Stimulated activated naive CD8-positive, alpha-beta T cell treated with anti-CD3 and anti-CD28 coated beads, Interleukin-15, amount 100 ng/mL, for 72 hours (primary cell): ENCODE measurements at regions not wholly inside any gene's neighbourhood (a gene's known extent, or its start where the extent isn't known, plus 50 kb on each side); places are given as distances from the start of the nearest gene placed in this dataset.

ENCODE experiments used
- ATAC-seq: fragments of 150-1000 bp; cut with Tn5 transposase; 2 replicates; pipeline ENCODE4 v1.10.0; 2021; ENCODE audit warnings: mild to moderate bottlenecking, moderate library complexity
- DNase-seq, 2 donors: peaks; one replicate each; pipeline ENCODE4 v3.0.0; 2021 to 2022
- H3K27ac Mint-ChIP-seq, 2 donors: one replicate each; pipeline ENCODE4 v1.8.0; 2022; ENCODE audit warnings: mild to moderate bottlenecking in 2 of 2, mixed read lengths in 2 of 2, moderate library complexity in 2 of 2
- H3K27me3 Mint-ChIP-seq: one replicate; pipeline ENCODE4 v1.8.0; 2022; ENCODE audit warnings: mixed read lengths
- H3K4me1 Mint-ChIP-seq: one replicate; pipeline ENCODE4 v1.8.0; 2022; ENCODE audit warnings: mild to moderate bottlenecking, mixed read lengths
- H3K4me3 Mint-ChIP-seq, 2 donors: one replicate each; pipeline ENCODE4 v1.8.0; 2022; ENCODE audit warnings: mild to moderate bottlenecking in 2 of 2, mixed read lengths in 2 of 2, moderate library complexity in 1 of 2
- H3K9me3 Mint-ChIP-seq, 2 donors: one replicate each; pipeline ENCODE4 v1.8.0; 2022; ENCODE audit warnings: mixed read lengths in 2 of 2

DNA sequence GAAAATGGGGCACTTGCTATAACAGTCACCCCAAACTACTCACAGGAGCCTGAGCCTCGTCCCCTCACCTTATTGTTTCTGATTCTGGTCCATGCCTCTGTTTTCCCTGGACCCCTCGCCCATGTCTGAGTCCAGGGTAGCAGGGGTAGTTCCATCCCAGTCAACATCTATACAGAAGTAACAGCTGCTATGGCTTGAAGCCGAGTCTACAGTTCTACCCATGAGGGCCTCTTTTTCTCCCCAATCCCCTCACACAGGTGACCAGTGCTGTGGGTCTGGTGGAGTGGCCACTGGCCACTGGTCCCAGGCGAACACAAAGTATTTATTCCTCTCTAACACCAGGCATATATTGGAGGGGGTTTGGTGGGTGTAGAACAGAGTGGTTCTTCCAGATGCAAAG is 116.4 kb downstream of the ZNF280B start:
- ATAC-seq: no peak

DNA sequence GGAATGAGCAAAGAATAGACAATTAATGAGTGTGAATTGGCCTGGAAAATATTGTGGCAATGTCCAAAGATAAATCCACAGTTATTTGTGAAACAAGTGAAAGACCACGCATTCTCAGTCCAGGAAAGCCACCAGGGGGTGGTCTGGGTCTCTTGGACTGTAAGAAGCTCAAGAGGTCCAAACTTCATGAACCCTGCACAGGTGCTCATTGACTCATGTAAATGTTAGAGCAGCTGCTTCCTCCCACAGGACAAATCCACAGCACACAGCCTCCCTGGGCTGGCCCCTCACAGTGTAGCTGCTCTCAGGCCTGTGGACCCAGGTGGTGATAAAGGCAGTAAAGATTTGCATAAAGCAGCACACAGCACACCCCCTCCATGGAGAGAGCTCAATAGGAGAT is 114.0 kb downstream of the ZNF280B start:
- ATAC-seq (no peak), DNase-seq (no peak)
- Mint-ChIP-seq H3K27me3 (peaks cover 14% of the 10 kb centered on the region), H3K9me3 (no peaks in the 10 kb centered on the region), H3K4me3 (no peak overlapping the region), H3K4me1 (no peaks in the 10 kb centered on the region), H3K27ac (no peak overlapping the region)

More for the DNA sequence above, 116.4 kb downstream of the ZNF280B start:
- Mint-ChIP-seq H3K27ac (no peak overlapping the region), H3K27me3 (peaks cover 16% of the 10 kb centered on the region), H3K4me3 (no peak overlapping the region), H3K4me1 (no peaks in the 10 kb centered on the region), H3K9me3 (no peaks in the 10 kb centered on the region)
- DNase-seq: no peak

DNA sequence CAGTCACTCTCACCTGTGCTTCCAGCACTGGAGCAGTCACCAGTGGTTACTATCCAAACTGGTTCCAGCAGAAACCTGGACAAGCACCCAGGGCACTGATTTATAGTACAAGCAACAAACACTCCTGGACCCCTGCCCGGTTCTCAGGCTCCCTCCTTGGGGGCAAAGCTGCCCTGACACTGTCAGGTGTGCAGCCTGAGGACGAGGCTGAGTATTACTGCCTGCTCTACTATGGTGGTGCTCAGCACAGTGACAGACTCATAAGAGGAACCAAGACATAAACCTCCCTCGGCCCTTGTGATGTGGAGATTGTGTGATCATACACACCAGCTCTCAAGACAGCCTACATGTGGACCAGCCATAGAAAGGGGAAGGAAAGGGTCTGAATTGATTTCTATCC is 113.3 kb downstream of the ZNF280B start:
- H3K27me3 Mint-ChIP-seq: peaks cover 14% of the 10 kb centered on the region
- H3K4me1 Mint-ChIP-seq: no peaks in the 10 kb centered on the region
- DNase-seq (no peak), ATAC-seq (no peak)
- H3K27ac Mint-ChIP-seq: no peak overlapping the region
- no peaks in the 10 kb centered on the region for H3K9me3 Mint-ChIP-seq
- no peak overlapping the region for H3K4me3 Mint-ChIP-seq

DNA sequence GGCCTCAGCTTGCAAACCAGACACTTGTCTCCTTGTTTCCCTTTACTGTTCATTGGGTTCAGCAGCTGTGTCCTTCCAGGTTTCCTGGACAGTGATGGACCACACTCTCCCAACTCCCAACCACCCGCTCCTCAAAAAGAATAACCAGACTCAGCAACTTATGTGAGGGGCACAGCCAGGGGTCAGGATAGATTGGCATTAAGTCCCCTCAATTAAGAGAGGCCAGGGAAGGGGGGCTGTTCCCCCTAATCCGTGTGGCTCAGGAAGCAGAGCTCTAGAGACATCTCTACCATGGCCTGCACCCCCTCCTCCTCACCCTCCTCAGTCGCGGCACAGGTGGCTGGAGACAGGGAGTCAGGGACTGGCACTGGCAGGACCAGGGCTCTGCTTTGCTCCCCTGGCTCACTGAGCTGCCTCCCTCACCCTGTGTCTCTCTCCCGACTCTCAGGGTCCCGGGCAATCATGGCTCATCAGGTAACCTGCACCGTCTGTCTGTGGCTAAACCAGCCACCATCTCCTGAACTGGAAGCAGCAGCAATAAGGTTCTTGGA is 111.7 kb downstream of the ZNF280B start:
- no peak for DNase-seq
- H3K27ac Mint-ChIP-seq: no peak overlapping the region
- ATAC-seq: no peak
- no peak overlapping the region for H3K4me3 Mint-ChIP-seq
- peaks cover 14% of the 10 kb centered on the region for H3K27me3 Mint-ChIP-seq
- H3K4me1 Mint-ChIP-seq: no peaks in the 10 kb centered on the region
- no peaks in the 10 kb centered on the region for H3K9me3 Mint-ChIP-seq

DNA sequence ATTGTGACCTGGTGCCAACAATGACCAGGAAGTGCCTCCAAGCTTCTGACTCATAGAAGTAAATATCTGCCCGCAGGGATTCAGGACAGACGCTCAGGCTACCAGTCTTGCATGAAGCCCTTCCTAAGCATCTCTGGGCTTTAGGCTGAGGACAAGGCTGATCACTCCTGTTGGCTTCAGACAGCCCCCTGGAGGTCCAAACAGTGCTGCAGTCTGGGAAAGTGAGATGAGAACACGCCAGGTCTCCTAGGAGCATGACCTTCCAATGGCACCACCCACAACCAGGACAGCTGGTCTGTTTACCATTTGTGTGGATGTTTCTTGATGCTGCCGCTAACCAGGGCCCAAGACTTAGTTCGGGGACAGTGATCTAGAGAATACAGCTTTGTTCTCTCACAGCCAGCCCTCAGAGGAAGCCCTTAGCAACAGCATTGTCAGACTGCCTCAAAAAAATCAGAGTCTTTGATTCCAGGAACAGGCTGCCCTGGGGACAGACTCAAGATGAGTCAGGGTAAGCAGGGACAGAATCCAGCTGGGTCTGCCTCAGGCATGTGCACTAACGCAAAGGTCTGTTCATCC is 111.2 kb downstream of the ZNF280B start:
- H3K4me1 Mint-ChIP-seq: no peaks in the 10 kb centered on the region
- H3K9me3 Mint-ChIP-seq: no peaks in the 10 kb centered on the region
- DNase-seq (no peak), ATAC-seq (no peak)
- H3K27ac Mint-ChIP-seq: no peak overlapping the region
- peaks cover 14% of the 10 kb centered on the region for H3K27me3 Mint-ChIP-seq
- H3K4me3 Mint-ChIP-seq: no peak overlapping the region

DNA sequence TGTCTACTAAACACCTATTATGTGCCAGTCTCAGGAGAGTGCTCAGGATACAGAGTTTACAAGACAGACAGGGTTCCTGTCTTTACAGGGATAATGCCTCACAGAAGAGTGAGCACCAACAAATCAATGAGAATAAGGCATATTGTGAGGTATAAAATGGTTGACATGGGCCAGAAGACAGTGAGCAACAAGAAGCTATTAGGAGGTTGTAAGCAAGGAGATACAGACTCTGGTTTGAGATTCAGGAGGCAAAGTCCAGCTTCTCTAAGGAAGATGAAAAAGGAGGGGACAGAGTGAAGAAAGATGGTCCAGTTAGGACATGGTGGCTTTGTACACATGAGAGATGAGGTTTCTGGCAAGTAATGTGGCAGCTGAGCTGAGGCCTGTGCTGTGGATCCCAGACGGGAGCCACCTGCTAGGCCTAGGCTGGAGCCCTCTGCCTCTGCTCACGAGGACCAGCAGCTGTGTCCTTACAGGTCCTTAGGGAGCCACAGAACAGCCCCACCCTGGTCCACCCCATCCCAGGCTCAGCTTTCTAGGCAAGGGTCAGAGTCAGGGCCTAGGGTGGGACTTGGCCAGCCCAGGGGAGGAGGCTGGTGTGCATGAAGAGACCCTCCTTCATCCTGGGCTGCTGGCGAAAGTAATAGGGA is 110.5 kb downstream of the ZNF280B start:
- peaks cover 14% of the 10 kb centered on the region for H3K27me3 Mint-ChIP-seq
- no peaks in the 10 kb centered on the region for H3K9me3 Mint-ChIP-seq
- H3K4me3 Mint-ChIP-seq: no peak overlapping the region
- DNase-seq (no peak), ATAC-seq (no peak)
- H3K4me1 Mint-ChIP-seq: no peaks in the 10 kb centered on the region
- no peak overlapping the region for H3K27ac Mint-ChIP-seq

DNA sequence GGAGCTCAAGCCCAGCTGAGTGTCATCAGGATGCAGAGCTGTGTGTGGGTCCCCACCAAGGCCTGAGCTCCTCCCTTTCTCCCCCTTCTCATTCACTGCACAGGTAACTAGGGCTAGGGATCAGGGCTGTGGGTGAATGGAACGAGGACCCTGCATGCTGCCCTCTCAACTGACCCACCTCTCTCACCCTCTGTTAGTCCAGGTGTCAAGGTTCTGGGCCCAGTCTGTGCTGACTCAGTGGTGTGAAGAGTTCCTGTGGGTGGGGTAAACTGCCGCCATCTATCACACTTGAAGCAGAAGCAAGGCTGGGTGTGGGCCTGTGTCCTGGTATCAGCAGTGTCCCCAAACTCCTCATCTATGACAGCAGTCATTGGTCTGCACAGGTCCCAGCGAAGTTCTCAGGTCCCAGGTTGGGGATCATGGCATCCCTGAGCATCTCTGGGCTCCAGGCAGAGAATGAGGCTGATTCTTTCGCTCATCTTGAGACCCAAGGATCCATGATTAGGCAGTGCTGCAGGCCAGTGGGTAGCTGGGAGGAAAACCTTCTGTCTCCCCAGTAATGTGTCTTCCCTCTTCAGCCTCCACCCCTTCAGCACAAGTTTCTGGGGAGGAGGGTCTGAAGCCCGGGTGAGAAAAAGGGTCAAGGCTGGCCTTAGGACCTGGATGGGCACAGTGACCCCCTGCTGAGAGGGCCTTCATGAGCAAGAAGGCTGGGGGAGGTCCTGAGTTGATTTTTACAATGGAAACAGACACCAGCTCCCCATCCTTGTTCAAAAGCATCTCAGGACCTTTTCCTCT is 109.8 kb downstream of the ZNF280B start:
- H3K27me3 Mint-ChIP-seq: peaks cover 14% of the 10 kb centered on the region
- H3K4me3 Mint-ChIP-seq: no peak overlapping the region
- no peaks in the 10 kb centered on the region for H3K9me3 Mint-ChIP-seq
- ATAC-seq (no peak), DNase-seq (no peak)
- no peak overlapping the region for H3K27ac Mint-ChIP-seq
- H3K4me1 Mint-ChIP-seq: no peaks in the 10 kb centered on the region

DNA sequence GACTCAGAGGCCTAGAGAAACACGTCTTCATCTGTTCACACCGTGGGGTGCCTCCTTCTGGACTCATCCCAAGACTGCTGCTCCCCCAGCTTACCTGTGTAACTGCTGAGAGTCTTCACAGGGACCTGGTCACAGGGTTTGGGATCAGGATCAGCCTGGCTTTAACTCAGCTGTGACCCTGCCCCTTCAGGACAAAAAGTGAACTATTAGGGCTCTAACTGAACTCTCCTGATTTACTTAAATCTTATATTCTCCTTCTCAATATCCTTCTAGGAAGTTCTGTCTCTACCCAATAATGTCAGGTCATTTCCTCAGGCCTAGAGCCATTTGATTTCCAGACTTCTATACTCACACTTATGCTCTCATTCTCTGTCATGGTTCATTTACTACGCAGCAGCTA is 108.4 kb downstream of the ZNF280B start:
- H3K27ac Mint-ChIP-seq: peak overlapping the region in 1 of 2 donors; percentile 72
- H3K27me3 Mint-ChIP-seq: peaks cover 10% of the 10 kb centered on the region
- no peaks in the 10 kb centered on the region for H3K4me1 Mint-ChIP-seq
- no peak overlapping the region for H3K4me3 Mint-ChIP-seq
- ATAC-seq (no peak), DNase-seq (no peak)
- H3K9me3 Mint-ChIP-seq: no peaks in the 10 kb centered on the region

DNA sequence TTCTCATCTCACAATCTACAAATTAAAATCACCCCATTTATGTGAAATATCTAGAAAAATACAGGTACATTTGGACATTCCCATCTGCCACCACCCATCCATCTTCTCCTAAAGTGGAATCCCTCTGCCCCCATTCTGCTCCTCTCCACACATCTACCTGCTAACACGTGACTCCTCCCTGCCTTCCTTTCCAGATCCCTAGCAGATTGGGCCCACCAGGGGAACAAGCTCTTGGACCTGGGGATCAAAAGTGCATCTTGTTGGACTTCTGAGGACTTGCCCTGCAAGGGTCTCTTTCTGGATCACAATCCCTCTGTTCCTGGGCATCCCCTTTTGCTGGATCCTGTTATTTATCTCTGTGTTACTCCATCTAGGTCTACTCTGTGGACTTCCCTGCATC is 107.6 kb downstream of the ZNF280B start:
- Mint-ChIP-seq H3K27me3 (peaks cover 12% of the 10 kb centered on the region), H3K27ac (no peak overlapping the region)

DNA sequence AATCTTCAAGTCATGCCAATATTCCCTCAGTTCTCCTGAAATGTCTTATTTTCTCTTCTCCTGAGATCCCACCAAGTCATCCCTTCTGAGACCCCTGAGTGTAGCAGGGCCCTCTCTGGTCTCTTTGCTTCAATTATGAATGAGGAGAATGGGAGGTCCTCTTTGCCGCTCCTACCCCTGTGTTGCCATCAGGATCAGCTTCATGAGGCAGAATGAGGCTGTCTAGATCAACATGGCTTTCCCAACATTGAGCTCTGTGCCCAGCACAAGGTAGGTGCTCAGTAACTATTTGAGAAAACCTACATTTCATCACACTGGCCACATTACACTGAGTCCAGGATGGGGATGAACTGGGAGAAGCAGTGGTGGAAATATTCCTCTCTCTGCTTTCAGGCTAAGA is 107.2 kb downstream of the ZNF280B start:
- DNase-seq (no peak), ATAC-seq (no peak)
- Mint-ChIP-seq H3K4me3 (no peak overlapping the region), H3K27ac (no peak overlapping the region), H3K9me3 (no peaks in the 10 kb centered on the region), H3K27me3 (peaks cover 14% of the 10 kb centered on the region), H3K4me1 (no peaks in the 10 kb centered on the region)

More for the DNA sequence above, 107.6 kb downstream of the ZNF280B start:
- H3K9me3 Mint-ChIP-seq: no peaks in the 10 kb centered on the region
- DNase-seq: no peak
- H3K4me1 Mint-ChIP-seq: no peaks in the 10 kb centered on the region
- no peak overlapping the region for H3K4me3 Mint-ChIP-seq
- ATAC-seq: no peak

DNA sequence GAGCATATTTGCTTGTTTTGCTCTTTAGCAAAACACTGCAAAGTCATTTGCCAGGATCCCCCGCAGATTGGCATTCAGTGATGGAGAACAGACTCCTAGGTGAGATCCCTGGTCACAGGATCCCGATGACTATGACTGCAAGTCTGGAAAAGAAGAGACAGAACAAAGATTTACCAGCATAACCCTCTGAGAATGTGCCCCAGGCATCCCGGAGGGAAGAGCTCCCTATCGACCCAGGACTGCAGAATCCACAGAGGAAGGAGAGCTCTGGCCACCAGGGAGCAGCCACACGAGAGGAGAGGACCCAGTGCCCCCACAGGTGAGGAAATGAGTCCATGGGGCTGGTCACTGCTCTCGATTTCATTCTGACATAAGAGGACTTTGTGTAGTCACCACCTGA is 105.2 kb downstream of the ZNF280B start:
- H3K27me3 Mint-ChIP-seq: peaks cover 24% of the 10 kb centered on the region
- H3K4me1 Mint-ChIP-seq: no peaks in the 10 kb centered on the region
- ATAC-seq (no peak), DNase-seq (no peak)
- no peaks in the 10 kb centered on the region for H3K9me3 Mint-ChIP-seq
- no peak overlapping the region for H3K27ac Mint-ChIP-seq
- no peak overlapping the region for H3K4me3 Mint-ChIP-seq

DNA sequence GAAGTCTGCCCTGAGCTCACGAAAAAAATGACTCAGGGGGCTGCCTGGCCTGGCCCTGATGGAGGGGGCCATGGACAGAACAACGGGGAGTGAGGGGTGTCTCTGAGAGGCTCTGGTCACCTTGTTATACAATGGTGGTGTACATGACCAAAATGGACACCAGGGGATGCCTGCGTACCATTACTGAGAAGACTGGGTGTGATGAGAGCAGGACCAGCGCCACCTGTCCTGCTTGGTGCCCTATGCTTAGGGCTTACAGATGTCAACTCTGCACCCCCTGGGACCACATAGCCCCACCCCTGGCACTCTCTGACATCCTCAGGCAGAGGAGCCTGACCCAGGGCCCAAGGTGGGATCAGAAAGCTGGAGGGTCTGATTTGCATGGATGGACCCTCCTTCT is 104.8 kb downstream of the ZNF280B start:
- H3K27me3 Mint-ChIP-seq: peaks cover 29% of the 10 kb centered on the region
- ATAC-seq: peak; percentile 54
- DNase-seq: no peak
- H3K9me3 Mint-ChIP-seq: no peaks in the 10 kb centered on the region
- no peak overlapping the region for H3K4me3 Mint-ChIP-seq
- no peak overlapping the region for H3K27ac Mint-ChIP-seq
- no peaks in the 10 kb centered on the region for H3K4me1 Mint-ChIP-seq

DNA sequence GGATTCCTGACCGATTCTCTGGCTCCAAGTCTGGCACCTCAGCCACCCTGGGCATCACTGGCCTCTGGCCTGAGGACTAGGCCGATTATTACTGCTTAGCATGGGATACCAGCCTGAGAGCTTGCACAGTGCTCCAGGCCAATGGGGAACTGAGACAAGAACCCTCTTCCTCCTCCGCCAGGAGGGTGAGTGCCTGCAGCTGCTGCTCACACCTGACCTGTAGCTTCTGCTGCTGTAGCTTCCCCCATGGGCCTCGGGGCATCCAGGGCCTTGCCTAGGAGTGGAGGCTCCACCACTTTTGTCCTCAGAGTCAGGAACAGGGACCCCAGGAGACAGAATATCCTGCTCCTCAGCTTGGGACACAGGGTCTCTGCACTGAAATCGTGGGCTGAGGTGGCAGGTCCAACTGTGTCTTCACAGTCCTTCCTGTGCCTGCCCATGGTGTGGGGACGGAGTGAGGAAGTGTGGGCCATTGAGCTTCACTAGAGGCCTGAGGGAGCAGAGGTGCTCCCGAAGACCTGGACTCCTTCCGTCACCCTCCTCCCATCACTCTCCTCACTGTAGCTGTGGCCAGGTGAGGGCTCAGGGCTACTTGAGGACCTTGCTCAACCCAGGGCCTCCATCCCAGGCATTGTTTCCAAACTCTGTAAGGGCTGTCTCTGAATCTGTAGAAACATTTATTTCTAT is 103.8 kb downstream of the ZNF280B start:
- Mint-ChIP-seq H3K27me3 (peaks cover 34% of the 10 kb centered on the region), H3K9me3 (no peaks in the 10 kb centered on the region), H3K4me3 (no peak overlapping the region), H3K27ac (no peak overlapping the region), H3K4me1 (peaks cover 1% of the 10 kb centered on the region)
- DNase-seq: no peak
- ATAC-seq: no peak

DNA sequence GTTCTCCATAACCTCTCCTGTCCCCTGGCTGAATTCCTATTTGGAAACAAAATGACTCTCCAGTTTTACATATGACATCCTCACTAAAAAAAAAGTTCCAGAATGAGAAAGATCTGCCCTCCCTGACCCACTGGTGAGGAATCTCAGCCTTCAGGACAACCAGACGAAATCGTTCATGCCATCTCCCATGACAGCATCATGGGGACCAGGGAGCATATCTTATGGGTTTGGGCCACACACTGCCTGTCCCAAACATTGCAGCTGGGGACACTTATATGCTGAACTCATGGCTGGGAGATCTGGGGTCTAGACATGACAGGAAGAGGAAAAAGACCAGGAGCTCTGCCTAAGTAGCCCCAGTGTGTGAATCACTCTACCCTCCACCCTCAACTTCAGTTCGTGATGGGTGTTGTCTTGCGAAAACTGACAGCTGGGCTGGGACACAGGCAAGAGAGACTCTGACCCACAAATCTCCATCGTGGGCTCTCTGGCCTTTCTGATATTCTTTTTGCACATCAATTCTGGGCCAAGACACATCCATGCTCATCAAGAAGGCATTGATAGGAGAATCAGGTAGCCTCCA is 102.0 kb downstream of the ZNF280B start:
- Mint-ChIP-seq H3K27ac (no peak overlapping the region), H3K27me3 (peaks cover 49% of the 10 kb centered on the region), H3K4me1 (peaks cover 10% of the 10 kb centered on the region), H3K4me3 (no peak overlapping the region), H3K9me3 (no peaks in the 10 kb centered on the region)
- no peak for DNase-seq
- no peak for ATAC-seq

DNA sequence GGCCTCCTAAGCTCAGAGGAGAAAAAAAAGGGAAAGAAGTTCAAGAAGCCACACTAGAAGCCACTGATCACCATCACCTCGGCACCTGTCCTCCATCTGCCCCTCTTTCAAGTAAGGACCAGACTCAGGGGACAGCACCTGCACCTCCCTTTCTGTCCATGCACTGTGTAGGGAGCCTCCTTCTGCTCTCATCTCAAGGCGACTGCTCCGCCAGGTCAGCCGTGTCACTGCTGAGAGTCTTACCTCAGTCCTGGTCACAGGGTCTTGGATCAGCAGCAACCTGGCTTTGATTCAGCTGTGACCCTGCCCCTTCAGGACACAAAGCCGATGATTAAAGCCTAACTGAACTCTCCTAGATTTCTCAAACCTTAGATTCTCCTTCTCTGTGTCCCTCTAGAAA is 101.5 kb downstream of the ZNF280B start:
- Mint-ChIP-seq H3K27ac (peak overlapping the region in 1 of 2 donors; percentile 59), H3K27me3 (peaks cover 52% of the 10 kb centered on the region), H3K4me1 (peaks cover 10% of the 10 kb centered on the region), H3K9me3 (no peaks in the 10 kb centered on the region), H3K4me3 (no peak overlapping the region)
- no peak for ATAC-seq
- DNase-seq: no peak
